ENCODE measurements at regions not wholly inside any gene's neighbourhood (a gene's known extent, or its start where the extent isn't known, plus 50 kb on each side); places are given as distances from the start of the nearest gene placed in this dataset.

DNA sequence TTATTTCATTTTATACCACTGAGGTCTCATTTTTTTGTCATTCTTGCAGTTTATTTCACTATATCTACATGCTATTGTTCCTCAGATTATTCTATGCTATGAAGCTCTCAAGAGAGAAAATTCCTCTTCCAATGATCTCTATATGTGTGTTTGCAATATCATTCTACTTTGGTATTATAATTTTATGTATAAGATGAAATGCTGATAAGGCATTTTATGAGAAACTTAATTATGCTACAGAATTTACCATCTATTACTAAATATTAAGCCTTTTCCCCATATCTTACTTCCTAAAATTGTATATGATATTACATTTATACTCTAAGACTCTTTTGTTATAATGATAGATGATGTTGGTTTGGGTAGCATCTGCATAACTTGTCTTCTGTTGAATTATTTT, 765.5 kb downstream of the KCNJ2 start:
- Histone ChIP-seq H4K20me1 (ENCODE audit: insufficient read depth, low read length) (no peaks in the 10 kb centered on the region), H3K14ac (replicated peaks; ENCODE audit: low read depth, low read length) (no peak overlapping the region), H3K9me1 (ENCODE audit: insufficient read depth, low read length) (no peaks in the 10 kb centered on the region), H2BK5ac (ENCODE audit: low read depth, low read length, poor library complexity, severe bottlenecking) (no peak overlapping the region), H3K18ac (ENCODE audit: low read depth, low read length) (no peak overlapping the region), H2AK9ac (replicated peaks; ENCODE audit: low read depth, low read length, poor library complexity) (no peak overlapping the region), H3K23ac (ENCODE audit: low read depth, low read length) (no peak overlapping the region), H3K56ac (ENCODE audit: extremely low read depth, insufficient read depth, low read length) (no peak overlapping the region), H4K91ac (ENCODE audit: insufficient read depth, low read depth, low read length) (no peak overlapping the region), H3K27ac (ENCODE audit: insufficient read depth, low read length) (no peak overlapping the region), H2BK15ac (ENCODE audit: low read depth, low read length) (no peak overlapping the region), H3K4me3 (ENCODE audit: insufficient read depth, low read depth, low read length) (no peak overlapping the region), H2BK20ac (ENCODE audit: low read depth, low read length) (no peak overlapping the region), H3K79me1 (ENCODE audit: low read depth in 1 of 2, low read length in 2 of 2) (no peaks in the 10 kb centered on the region), H2AFZ (replicated peaks; ENCODE audit: low read length, poor library complexity) (no peak overlapping the region), H2AK5ac (ENCODE audit: low read depth, low read length) (no peak overlapping the region), H4K5ac (ENCODE audit: low read depth, low read length) (no peak overlapping the region), H3K9ac (ENCODE audit: low read depth, low read length) (no peak overlapping the region), H3K9me3 (ENCODE audit: control insufficient read depth, insufficient read depth, low read length) (no peaks in the 10 kb centered on the region), H3K4ac (ENCODE audit: low read depth, low read length) (no peak overlapping the region), H3K4me2 (ENCODE audit: low read depth, low read length) (no peak overlapping the region), H4K8ac (ENCODE audit: low read depth in 2 of 2, low read length in 2 of 2) (no peak overlapping the region), H3K27me3 (ENCODE audit: control insufficient read depth, insufficient read depth, low read length) (no peaks in the 10 kb centered on the region), H2BK120ac (ENCODE audit: low read depth, low read length) (no peak overlapping the region), H3K36me3 (ENCODE audit: control insufficient read depth, insufficient read depth, low read length) (no peaks in the 10 kb centered on the region), H3K4me1 (ENCODE audit: control insufficient read depth, insufficient read depth, low read length) (no peaks in the 10 kb centered on the region)
- in situ Hi-C loops (cut with MboI; ENCODE audit: low sequenced_read_pairs) (no loop called here), intact Hi-C loops (cut with micrococcal nuclease) (no loop called here), dilution Hi-C loops (cut with HindIII; ENCODE audit: low sequenced_read_pairs, unreplicated experiment) (no loop called here)
- no TSS peak for BruUV-seq (replicated peaks)
- TF ChIP-seq POLR2A (IDR thresholded peaks at IDR 0.05; ENCODE audit: low read depth, low read length): no peak
- TF ChIP-seq MAFK (IDR thresholded peaks at IDR 0.05; ENCODE audit: low read depth, low read length): peak; percentile 91
- no peak for DNase-seq
- no peak for ATAC-seq (ENCODE audit: low read depth)
- POLR2A ChIA-PET (ENCODE audit: unreplicated experiment): no interaction called here
- CTCF ChIA-PET: interaction anchor here (0.8 to 1.3 kb wide), 2 partner anchors 10 to 14 kb away, joined by 3 to 5 read pairs; no protein-coding TSS in a partner anchor

All from IMR-90 (cell line).